Lower leg skin (tissue), 4 donors: ENCODE measurements at regions not wholly inside any gene's neighbourhood (a gene's known extent, or its start where the extent isn't known, plus 50 kb on each side); places are given as distances from the start of the nearest gene placed in this dataset.
"Not testable (repeated sequence)": the region's sequence is repeated elsewhere in the genome, so short reads cannot be mapped to it uniquely, and the experiment has no call there.

ENCODE experiments used
- DNase-seq, 2 donors: peaks; one replicate each; pipeline ENCODE4 v3.0.0-alpha.2; 2019; ENCODE audit warnings: low spot score in 2 of 2
- H3K4me3 ChIP-seq: fragments of 200-600 bp; sonication (generic); 2 replicates; pipeline ENCODE4 v1.5.1; 2017; ENCODE audit warnings: mild to moderate bottlenecking, low read depth; ENCODE audit not compliant: poor library complexity, severe bottlenecking
- CTCF ChIP-seq, 3 donors: fragments of 450-650 bp; IDR thresholded peaks; one replicate each; pipeline ENCODE4 v1.5.1; 2016; ENCODE audit warnings: antibody characterized with exemption in 3 of 3, mild to moderate bottlenecking in 3 of 3, moderate library complexity in 2 of 3
- POLR2A ChIP-seq, 2 donors: fragments of 450-650 bp; IDR thresholded peaks; one replicate each; pipeline ENCODE4 v1.6.1; 2016 to 2017; ENCODE audit warnings: antibody characterized with exemption in 2 of 2, mild to moderate bottlenecking in 1 of 2, moderate library complexity in 1 of 2
- WGBS, 2 donors: methylation state at CpG; one replicate each; pipeline ENCODE4 v1.1.5; 2018; 5-methylcytosine and 5-hydroxymethylcytosine counted together
- intact Hi-C: fragments of 100-400 bp; cut with DNase I; formaldehyde crosslinking; loops from one replicate; pipeline ENCODE4 v1.15.0; 2023; ENCODE audit warnings: low total_unique reads

GRCh38 chr9:96148634-96149532 is 153.1 kb downstream of the HSD17B3 start:
- WGBS, 2 donors: 47 to 61% methylated on average over 8 of the region's 8 CpGs
- intact Hi-C loops: no loop called here
- H3K4me3 ChIP-seq: no peak overlapping the region
- TF ChIP-seq CTCF (IDR thresholded peaks at IDR 0.05) (no peak), POLR2A (IDR thresholded peaks at IDR 0.05) (no peak)
- DNase-seq: peak; percentile 7 to 42

- DNase-seq: peak; percentile 43 to 78
- intact Hi-C loops, H3K4me3 ChIP-seq: not testable (repeated sequence)
- WGBS, 2 donors: 55 to 66% methylated on average over 11 of the region's 11 CpGs
These were observed 154.9 kb downstream of the HSD17B3 start for GRCh38 chr9:96147029-96147428.

GRCh38 chr9:96141666-96142065 is 160.3 kb downstream of the HSD17B3 start:
- intact Hi-C loops: no loop called here
- DNase-seq: peak in 1 of 2 donors; percentile 49
- H3K4me3 ChIP-seq: no peak overlapping the region
- TF ChIP-seq CTCF (IDR thresholded peaks at IDR 0.05) (no peak), POLR2A (IDR thresholded peaks at IDR 0.05) (no peak)
- WGBS, 2 donors: 66 to 69% methylated on average over 5 of the region's 5 CpGs

- H3K4me3 ChIP-seq: no peak overlapping the region
- TF ChIP-seq POLR2A (IDR thresholded peaks at IDR 0.05) (no peak), CTCF (IDR thresholded peaks at IDR 0.05) (no peak)
- no peak for DNase-seq
- WGBS, 2 donors: 90% methylated on average over 11 of the region's 11 CpGs
- intact Hi-C loops: no loop called here
These were observed 160.9 kb downstream of the HSD17B3 start for GRCh38 chr9:96141128-96141474.

- H3K4me3 ChIP-seq: no peak overlapping the region
- DNase-seq: peak in 1 of 2 donors; percentile 85
- WGBS, 2 donors: 63 to 67% methylated on average over 32 of the region's 32 CpGs
- TF ChIP-seq POLR2A (IDR thresholded peaks at IDR 0.05): no peak
- TF ChIP-seq CTCF (IDR thresholded peaks at IDR 0.05): no peak
- intact Hi-C loops: no loop called here
These were observed 161.5 kb downstream of the HSD17B3 start for GRCh38 chr9:96140296-96141127.

- WGBS, 2 donors: 43 to 46% methylated on average over 15 of the region's 15 CpGs
These were observed 162.2 kb downstream of the HSD17B3 start for GRCh38 chr9:96139592-96140295.

More at GRCh38 chr9:96139592-96140295, 162.2 kb downstream of the HSD17B3 start:
- peak; percentile 84 to 93 for DNase-seq
- H3K4me3 ChIP-seq: no peak overlapping the region
- intact Hi-C loops: no loop called here
- TF ChIP-seq CTCF (IDR thresholded peaks at IDR 0.05) (no peak), POLR2A (IDR thresholded peaks at IDR 0.05) (no peak)
